Body of pancreas (tissue), 4 donors: ENCODE measurements at regions not wholly inside any gene's neighbourhood (a gene's known extent, or its start where the extent isn't known, plus 50 kb on each side); places are given as distances from the start of the nearest gene placed in this dataset.

Experiments used
- POLR2A ChIP-seq, 3 donors: fragments of 450-650 bp; IDR thresholded peaks; one replicate each; pipeline ENCODE4 v1.6.1; 2016; ENCODE audit warnings: antibody characterized with exemption in 3 of 3, mild to moderate bottlenecking in 2 of 3
- TF ChIP-seq, protein P1 (sequence below), 7 experiments: fragments of 450-650 bp in 4 of 7; fragments of 200-600 bp in 3 of 7; sonication (generic) in 3 of 7; IDR thresholded peaks; one replicate each; pipeline ENCODE4 v1.5.1; 2016 to 2019; ENCODE audit warnings: antibody characterized with exemption in 7 of 7

DNA sequence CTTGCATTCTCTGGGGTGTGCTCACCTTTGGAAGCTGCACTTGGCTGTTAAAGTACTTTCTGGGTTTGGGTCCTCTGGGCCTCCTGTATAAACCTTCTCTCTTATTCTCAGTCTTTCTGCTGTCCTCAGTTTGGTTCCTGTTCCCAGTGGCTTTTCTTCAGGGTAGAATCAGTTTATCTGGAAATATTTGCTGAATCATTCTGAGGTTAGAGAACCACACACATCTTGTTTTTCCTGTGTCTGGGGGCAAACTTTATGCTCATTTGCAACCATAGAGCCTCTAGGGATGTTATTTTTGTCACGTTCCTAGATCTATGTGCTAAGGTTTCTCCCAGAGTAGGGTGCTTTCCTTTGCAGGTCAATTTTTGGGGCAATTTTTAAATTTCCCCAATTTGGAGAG is 224.3 kb upstream of the C11orf87 start:
- no peak for TF ChIP-seq POLR2A (IDR thresholded peaks at IDR 0.05)
- TF ChIP-seq, protein P1, sequence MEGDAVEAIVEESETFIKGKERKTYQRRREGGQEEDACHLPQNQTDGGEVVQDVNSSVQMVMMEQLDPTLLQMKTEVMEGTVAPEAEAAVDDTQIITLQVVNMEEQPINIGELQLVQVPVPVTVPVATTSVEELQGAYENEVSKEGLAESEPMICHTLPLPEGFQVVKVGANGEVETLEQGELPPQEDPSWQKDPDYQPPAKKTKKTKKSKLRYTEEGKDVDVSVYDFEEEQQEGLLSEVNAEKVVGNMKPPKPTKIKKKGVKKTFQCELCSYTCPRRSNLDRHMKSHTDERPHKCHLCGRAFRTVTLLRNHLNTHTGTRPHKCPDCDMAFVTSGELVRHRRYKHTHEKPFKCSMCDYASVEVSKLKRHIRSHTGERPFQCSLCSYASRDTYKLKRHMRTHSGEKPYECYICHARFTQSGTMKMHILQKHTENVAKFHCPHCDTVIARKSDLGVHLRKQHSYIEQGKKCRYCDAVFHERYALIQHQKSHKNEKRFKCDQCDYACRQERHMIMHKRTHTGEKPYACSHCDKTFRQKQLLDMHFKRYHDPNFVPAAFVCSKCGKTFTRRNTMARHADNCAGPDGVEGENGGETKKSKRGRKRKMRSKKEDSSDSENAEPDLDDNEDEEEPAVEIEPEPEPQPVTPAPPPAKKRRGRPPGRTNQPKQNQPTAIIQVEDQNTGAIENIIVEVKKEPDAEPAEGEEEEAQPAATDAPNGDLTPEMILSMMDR (IDR thresholded peaks at IDR 0.05), result no peak
